Lung (tissue), 11 donors: ENCODE measurements at regions not wholly inside any gene's neighbourhood (a gene's known extent, or its start where the extent isn't known, plus 50 kb on each side); places are given as distances from the start of the nearest gene placed in this dataset.

Experiments used
- ATAC-seq: fragments of 200-7000 bp; cut with Tn5 transposase; one replicate; pipeline ENCODE4 v1.9.1; 2020; ENCODE audit warnings: moderate number of reproducible peaks; ENCODE audit not compliant: insufficient read depth, low FRiP score
- DNase-seq, 3 donors: peaks; one replicate each; pipeline ENCODE4 v3.0.0-alpha.2; 2013 to 2017
- H3K27ac ChIP-seq, 2 donors: one replicate each; pipeline ENCODE4 v1.5.1; 2013; ENCODE audit warnings: mild to moderate bottlenecking in 2 of 2, moderate library complexity in 2 of 2, control low read depth in 1 of 2, inconsistent platforms in 1 of 2, low read depth in 1 of 2, low read length in 1 of 2
- H3K27me3 ChIP-seq, 3 donors: one replicate each; pipeline ENCODE4 v1.5.1; 2013; ENCODE audit warnings: low read length in 2 of 3; ENCODE audit not compliant: control insufficient read depth in 3 of 3, insufficient read depth in 3 of 3
- H3K36me3 ChIP-seq, 4 donors: one replicate each; pipeline ENCODE4 v1.5.1; 2013; ENCODE audit warnings: low read length in 4 of 4, mild to moderate bottlenecking in 1 of 4, moderate library complexity in 1 of 4; ENCODE audit not compliant: control insufficient read depth in 4 of 4, insufficient read depth in 4 of 4
- H3K4me1 ChIP-seq, 5 donors: one replicate each; pipeline ENCODE4 v1.5.1; 2013; ENCODE audit warnings: low read length in 5 of 5, mild to moderate bottlenecking in 2 of 5, moderate library complexity in 1 of 5; ENCODE audit not compliant: control insufficient read depth in 5 of 5, insufficient read depth in 5 of 5
- H3K4me3 ChIP-seq: one replicate; pipeline ENCODE4 v1.5.1; 2013; ENCODE audit warnings: mild to moderate bottlenecking, control low read depth, moderate library complexity
- H3K9ac ChIP-seq, 2 donors: one replicate each; pipeline ENCODE4 v1.5.1; 2013; ENCODE audit warnings: low read length in 2 of 2, control low read depth in 1 of 2; ENCODE audit not compliant: insufficient read depth in 1 of 2
- H3K9me3 ChIP-seq, 4 donors: one replicate each; pipeline ENCODE4 v1.5.1; 2013; ENCODE audit warnings: low read length in 3 of 4, mild to moderate bottlenecking in 1 of 4, moderate library complexity in 1 of 4; ENCODE audit not compliant: control insufficient read depth in 4 of 4, insufficient read depth in 3 of 4
- CTCF ChIP-seq: IDR thresholded peaks from 2 replicates; pipeline ENCODE4 v1.5.1; 2012; ENCODE audit warnings: mild to moderate bottlenecking; ENCODE audit errors: control extremely low read depth, extremely low read depth
- WGBS, 2 donors: extraction: QIAGEN DNeasy Blood & Tissue Kit; methylation state at CpG; one replicate each; pipeline ENCODE4 v1.1.7; 2013; 5-methylcytosine and 5-hydroxymethylcytosine counted together
- donor health status: control.
- donor health status: control.
- donor health status: Bipolar disorder and iron deficiency.
- donor health status: healthy.
- donor health status: DM: yes; HTN: yes; CAD: no.

- WGBS, 2 donors = 83 to 97% methylated on average over 6 of the region's 6 CpGs
- TF ChIP-seq CTCF = no peak
Measured at GRCh38 chr15:70417535-70417934, 319.8 kb upstream of the TLE3 start.

GRCh38 chr15:70416829-70417228, 319.1 kb upstream of the TLE3 start:
- no peak for DNase-seq
- H3K36me3 ChIP-seq = no peaks in the 10 kb centered on the region
- H3K4me3 ChIP-seq = no peak overlapping the region
- H3K27me3 ChIP-seq = peaks cover 0 to 3% (median 0%) of the 10 kb centered on the region in 3 donors
- H3K27ac ChIP-seq = no peak overlapping the region
- no peaks in the 10 kb centered on the region for H3K4me1 ChIP-seq
- TF ChIP-seq CTCF = no peak
- ATAC-seq = no peak
- H3K9ac ChIP-seq = no peak overlapping the region
- peaks cover 0 to 2% (median 0%) of the 10 kb centered on the region in 4 donors for H3K9me3 ChIP-seq
- WGBS, 2 donors = 70 to 88% methylated on average over 2 of the region's 2 CpGs

More at GRCh38 chr15:70417535-70417934, 319.8 kb upstream of the TLE3 start:
- Histone ChIP-seq H3K9ac (no peak overlapping the region), H3K36me3 (no peaks in the 10 kb centered on the region), H3K27ac (no peak overlapping the region), H3K27me3 (peaks cover 0 to 3% (median 0%) of the 10 kb centered on the region in 3 donors), H3K9me3 (peaks cover 0 to 2% (median 0%) of the 10 kb centered on the region in 4 donors), H3K4me3 (no peak overlapping the region), H3K4me1 (no peaks in the 10 kb centered on the region)
- no peak for ATAC-seq
- DNase-seq = no peak

- peaks cover 0 to 7% (median 0%) of the 10 kb centered on the region in 5 donors for H3K4me1 ChIP-seq
- peaks cover 0 to 1% (median 0%) of the 10 kb centered on the region in 3 donors for H3K27me3 ChIP-seq
- no peak for DNase-seq
- H3K27ac ChIP-seq = no peak overlapping the region
- no peaks in the 10 kb centered on the region for H3K36me3 ChIP-seq
- TF ChIP-seq CTCF = no peak
- no peak overlapping the region for H3K4me3 ChIP-seq
- peaks cover 0 to 2% (median 0%) of the 10 kb centered on the region in 4 donors for H3K9me3 ChIP-seq
- WGBS, 2 donors = 92% methylated on average over 18 of the region's 18 CpGs
- no peak overlapping the region for H3K9ac ChIP-seq
- no peak for ATAC-seq
Measured at GRCh38 chr15:70415398-70415797, 317.7 kb upstream of the TLE3 start.

- Histone ChIP-seq H3K9ac (no peak overlapping the region), H3K27me3 (no peaks in the 10 kb centered on the region), H3K9me3 (peaks cover 0 to 2% (median 0%) of the 10 kb centered on the region in 4 donors), H3K4me3 (no peak overlapping the region), H3K36me3 (no peaks in the 10 kb centered on the region), H3K27ac (no peak overlapping the region), H3K4me1 (peaks cover 0 to 7% (median 0%) of the 10 kb centered on the region in 5 donors)
- ATAC-seq (no peak), DNase-seq (no peak)
- TF ChIP-seq CTCF = no peak
- 94% methylated on average over 5 of the region's 5 CpGs for WGBS, 2 donors
Measured at GRCh38 chr15:70414626-70415025, 316.9 kb upstream of the TLE3 start.
